ENCODE measurements at regions not wholly inside any gene's neighbourhood (a gene's known extent, or its start where the extent isn't known, plus 50 kb on each side); places are given as distances from the start of the nearest gene placed in this dataset.

DNA sequence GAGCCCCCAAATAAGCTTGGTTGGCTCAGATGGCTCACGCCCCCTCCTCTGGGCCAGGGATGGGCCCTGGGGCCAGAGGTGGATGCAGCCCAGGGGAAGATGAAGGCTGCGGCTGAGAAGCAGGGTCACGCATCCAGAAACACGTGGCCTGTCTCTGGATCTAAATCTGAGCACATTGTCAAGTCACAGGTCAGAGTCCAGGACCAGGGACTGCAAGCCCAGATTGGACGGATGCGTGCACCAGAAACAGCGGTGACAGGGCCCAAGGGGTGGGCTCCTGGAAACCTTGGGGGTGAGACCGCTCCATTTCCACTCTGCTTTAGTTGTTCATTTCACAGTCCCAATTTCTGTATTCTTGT, 226.2 kb downstream of the ACKR3 start:
- TF ChIP-seq, protein P1, sequence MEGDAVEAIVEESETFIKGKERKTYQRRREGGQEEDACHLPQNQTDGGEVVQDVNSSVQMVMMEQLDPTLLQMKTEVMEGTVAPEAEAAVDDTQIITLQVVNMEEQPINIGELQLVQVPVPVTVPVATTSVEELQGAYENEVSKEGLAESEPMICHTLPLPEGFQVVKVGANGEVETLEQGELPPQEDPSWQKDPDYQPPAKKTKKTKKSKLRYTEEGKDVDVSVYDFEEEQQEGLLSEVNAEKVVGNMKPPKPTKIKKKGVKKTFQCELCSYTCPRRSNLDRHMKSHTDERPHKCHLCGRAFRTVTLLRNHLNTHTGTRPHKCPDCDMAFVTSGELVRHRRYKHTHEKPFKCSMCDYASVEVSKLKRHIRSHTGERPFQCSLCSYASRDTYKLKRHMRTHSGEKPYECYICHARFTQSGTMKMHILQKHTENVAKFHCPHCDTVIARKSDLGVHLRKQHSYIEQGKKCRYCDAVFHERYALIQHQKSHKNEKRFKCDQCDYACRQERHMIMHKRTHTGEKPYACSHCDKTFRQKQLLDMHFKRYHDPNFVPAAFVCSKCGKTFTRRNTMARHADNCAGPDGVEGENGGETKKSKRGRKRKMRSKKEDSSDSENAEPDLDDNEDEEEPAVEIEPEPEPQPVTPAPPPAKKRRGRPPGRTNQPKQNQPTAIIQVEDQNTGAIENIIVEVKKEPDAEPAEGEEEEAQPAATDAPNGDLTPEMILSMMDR (IDR thresholded peaks at IDR 0.05; ENCODE audit: low read length, missing control alignments) = no peak
- no peak overlapping the region for H3K4me3 ChIP-seq (replicated peaks; ENCODE audit: low read depth, low read length)
- DNase-seq (ENCODE audit: low read depth) = no peak

DNA sequence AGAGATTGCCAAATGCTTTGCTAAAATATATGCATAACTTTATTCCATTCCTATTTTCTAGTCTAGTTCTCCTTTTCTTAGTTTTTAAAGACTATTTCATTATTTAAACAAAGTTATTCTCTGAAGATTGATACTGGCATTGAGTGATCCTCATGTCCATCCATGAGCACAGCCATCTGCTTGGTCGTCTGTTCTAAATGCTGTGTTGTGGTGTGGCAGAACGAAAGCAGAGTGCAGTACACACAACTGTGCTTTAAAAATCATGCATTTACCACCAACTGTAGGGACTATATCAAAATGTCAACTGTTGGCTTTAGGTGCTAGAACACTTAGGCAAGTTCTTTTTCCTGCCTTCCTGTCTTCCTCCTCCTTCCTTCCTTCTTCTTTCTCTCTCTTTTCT, 226.6 kb downstream of the ACKR3 start:
- no peak for DNase-seq (ENCODE audit: low read depth)
- TF ChIP-seq, protein P1 (IDR thresholded peaks at IDR 0.05; ENCODE audit: low read length, missing control alignments) = no peak
- no peak overlapping the region for H3K4me3 ChIP-seq (replicated peaks; ENCODE audit: low read depth, low read length)

DNA sequence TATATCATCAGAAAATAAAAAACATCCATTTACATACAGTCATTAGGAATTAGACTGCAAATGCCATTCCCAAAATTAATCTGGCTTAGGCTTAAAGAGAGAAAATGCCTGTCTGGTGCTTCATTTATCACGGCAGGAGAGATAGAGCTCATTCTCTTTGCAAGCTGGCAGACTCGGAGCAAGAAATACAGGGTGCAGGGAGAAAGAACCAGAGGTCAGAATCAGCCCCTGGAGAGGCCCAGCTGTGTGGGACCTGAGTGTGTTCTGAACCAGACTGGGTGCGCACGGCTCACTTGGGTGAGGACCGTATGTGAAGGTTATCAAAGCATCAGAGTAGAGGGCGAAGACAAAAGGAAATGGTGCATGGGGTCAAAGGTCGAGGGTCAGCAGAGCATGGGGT, 227.8 kb downstream of the ACKR3 start:
- TF ChIP-seq, protein P1 (IDR thresholded peaks at IDR 0.05; ENCODE audit: low read length, missing control alignments) = no peak
- H3K4me3 ChIP-seq (replicated peaks; ENCODE audit: low read depth, low read length) = no peak overlapping the region
- DNase-seq (ENCODE audit: low read depth) = no peak

DNA sequence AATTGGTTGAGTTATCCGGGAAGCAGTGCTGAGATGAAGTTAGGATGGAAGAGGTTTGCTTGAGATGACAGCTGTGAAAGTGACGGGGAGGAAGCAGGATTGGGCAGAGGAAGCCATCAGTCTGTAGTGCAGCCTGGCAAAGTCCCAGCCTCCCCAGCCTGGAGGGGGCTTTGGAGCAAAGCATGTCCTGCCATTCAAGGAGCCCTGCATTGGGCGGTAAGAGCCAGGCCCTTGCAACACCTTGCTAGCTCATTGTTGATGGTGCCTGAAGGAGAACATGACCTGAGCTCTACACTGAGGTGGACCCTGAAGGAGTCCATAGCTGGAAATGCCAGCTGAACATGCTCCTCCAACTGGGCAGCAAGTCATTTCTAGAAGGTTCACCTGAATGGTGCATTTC, 228.9 kb downstream of the ACKR3 start:
- no peak for DNase-seq (ENCODE audit: low read depth)
- TF ChIP-seq, protein P1 (IDR thresholded peaks at IDR 0.05; ENCODE audit: low read length, missing control alignments) = no peak
- no peak overlapping the region for H3K4me3 ChIP-seq (replicated peaks; ENCODE audit: low read depth, low read length)

DNA sequence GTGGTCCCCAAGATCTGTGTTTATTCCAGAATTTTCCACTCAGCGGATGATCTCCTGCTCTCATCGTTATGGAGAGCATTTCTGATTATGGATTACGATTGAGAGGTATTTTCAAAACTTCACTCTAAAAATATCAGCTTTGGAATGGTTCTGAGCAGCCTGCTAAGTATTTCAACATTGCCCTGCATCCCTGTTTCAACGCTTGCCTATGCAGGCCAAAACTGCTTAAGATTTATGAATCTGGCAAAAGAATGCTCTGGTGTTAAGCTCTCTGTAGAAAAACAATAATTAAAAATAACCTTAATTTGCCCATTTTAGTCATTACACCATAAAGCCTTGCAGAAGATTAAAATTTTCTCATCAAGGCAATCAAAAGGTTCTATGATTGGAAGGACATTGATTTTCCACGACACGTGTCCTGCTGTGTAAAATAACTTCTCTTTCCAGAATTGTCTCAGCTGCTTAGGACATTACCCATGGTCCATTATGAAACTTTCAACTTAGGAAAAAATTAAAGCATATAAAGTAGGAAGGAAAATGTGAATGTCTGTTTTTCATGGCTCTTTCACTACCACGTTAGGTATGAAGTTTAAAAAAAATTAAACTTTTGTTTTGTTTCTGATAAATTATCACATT, 229.9 kb downstream of the ACKR3 start:
- TF ChIP-seq, protein P1 (IDR thresholded peaks at IDR 0.05; ENCODE audit: low read length, missing control alignments) = no peak
- no peak overlapping the region for H3K4me3 ChIP-seq (replicated peaks; ENCODE audit: low read depth, low read length)
- DNase-seq (ENCODE audit: low read depth) = no peak

DNA sequence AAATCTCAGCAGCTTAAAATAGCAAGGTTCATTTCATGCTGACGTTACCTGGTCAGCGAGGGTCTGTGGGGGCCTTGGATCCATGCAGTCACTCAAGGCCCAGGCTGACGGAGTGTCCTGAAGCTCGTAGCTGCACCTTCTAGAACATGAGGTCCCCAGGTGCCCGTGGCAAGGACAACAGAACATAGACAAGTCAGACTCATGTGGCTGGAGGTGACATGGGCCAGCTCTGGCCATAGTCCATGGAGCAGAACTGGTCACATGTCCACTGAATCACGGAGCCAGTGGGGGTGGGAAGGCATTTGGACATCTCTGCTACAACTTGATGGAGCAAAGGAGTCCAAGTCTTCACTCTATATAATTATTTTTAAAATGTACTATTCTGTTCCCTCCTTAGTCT, 233.2 kb downstream of the ACKR3 start:
- DNase-seq (ENCODE audit: low read depth) = no peak
- TF ChIP-seq, protein P1 (IDR thresholded peaks at IDR 0.05; ENCODE audit: low read length, missing control alignments) = no peak
- no peak overlapping the region for H3K4me3 ChIP-seq (replicated peaks; ENCODE audit: low read depth, low read length)

DNA sequence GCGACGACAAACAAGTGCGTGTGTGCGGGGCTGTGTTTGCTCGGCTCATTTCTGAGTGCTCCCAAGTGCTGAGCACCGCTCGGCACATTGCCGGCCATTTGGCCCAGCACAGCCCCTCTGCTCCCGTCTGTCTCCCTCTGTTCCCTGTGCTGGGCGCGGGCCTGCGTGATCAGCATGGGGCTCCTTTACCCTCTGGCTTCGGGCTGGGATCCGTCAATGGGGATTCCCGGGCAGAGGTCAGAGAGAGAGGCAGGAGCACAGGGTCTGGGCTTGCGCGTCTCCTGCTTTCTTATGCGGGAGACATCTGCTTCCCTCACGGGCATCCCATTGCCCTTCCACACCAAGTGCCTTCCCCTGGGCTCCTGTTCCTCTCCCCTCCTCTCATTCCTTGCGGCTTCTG, 234.0 kb downstream of the ACKR3 start:
- no peak for DNase-seq (ENCODE audit: low read depth)
- TF ChIP-seq, protein P1 (IDR thresholded peaks at IDR 0.05; ENCODE audit: low read length, missing control alignments) = no peak
- no peak overlapping the region for H3K4me3 ChIP-seq (replicated peaks; ENCODE audit: low read depth, low read length)

Measured in fibroblast of pulmonary artery (primary cell).